IMR-90 (cell line): ENCODE measurements at regions not wholly inside any gene's neighbourhood (a gene's known extent, or its start where the extent isn't known, plus 50 kb on each side); places are given as distances from the start of the nearest gene placed in this dataset.

Source experiments
- ATAC-seq: fragments of 200-7000 bp; cut with Tn5 transposase; 2 replicates; pipeline ENCODE4 v1.9.1; 2020; ENCODE audit warnings: low read depth, mild to moderate bottlenecking, moderate library complexity
- BruUV-seq: library from RNA; stranded (reverse); fragments of 400-500 nt; replicated peaks from 2 replicates; lab custom pipeline; 2021; lab: Mats Ljungman, UMichigan
- CTCF ChIA-PET: fragments of 300-600 bp; formaldehyde crosslinking; extraction: SDS; loops from one replicate; lab custom pipeline; 2021; ENCODE audit warnings: antibody characterized with exemption; lab: Yijun Ruan, JAX
- POLR2A ChIA-PET: fragments of 300-600 bp; sonication (Branson Sonifier 250); formaldehyde crosslinking; loops from one replicate; lab custom pipeline; 2022; ENCODE audit warnings: antibody characterized with exemption; ENCODE audit not compliant: unreplicated experiment; lab: Charles Lee
- DNase-seq: peaks from one replicate; pipeline ENCODE4 v3.0.0; 2013
- H2AFZ ChIP-seq: replicated peaks from 2 replicates; pipeline ENCODE3; 2013; ENCODE audit warnings: low read length, mild to moderate bottlenecking; ENCODE audit not compliant: poor library complexity
- H2AK5ac ChIP-seq: 2 replicates; pipeline ENCODE4 v1.6.1; 2013; ENCODE audit warnings: low read depth, low read length, inconsistent platforms
- H2AK9ac ChIP-seq: replicated peaks from 2 replicates; pipeline ENCODE3; 2013; ENCODE audit warnings: mild to moderate bottlenecking, low read depth, low read length, moderate library complexity; ENCODE audit not compliant: poor library complexity
- H2BK120ac ChIP-seq: 2 replicates; pipeline ENCODE4 v1.6.1; 2013; ENCODE audit warnings: low read depth, low read length, inconsistent platforms
- H2BK15ac ChIP-seq: 3 replicates; pipeline ENCODE4 v1.6.1; 2013; ENCODE audit warnings: low read depth, low read length, inconsistent platforms
- H2BK20ac ChIP-seq: 2 replicates; pipeline ENCODE4 v1.6.1; 2013; ENCODE audit warnings: low read depth, mild to moderate bottlenecking, inconsistent platforms, low read length, moderate library complexity
- H2BK5ac ChIP-seq: 2 replicates; pipeline ENCODE4 v1.6.1; 2013; ENCODE audit warnings: mild to moderate bottlenecking, low read depth, low read length, inconsistent platforms; ENCODE audit not compliant: poor library complexity, severe bottlenecking
- H3K14ac ChIP-seq: replicated peaks from 2 replicates; pipeline ENCODE4 v1.6.1; 2013; ENCODE audit warnings: low read depth, low read length, inconsistent platforms
- H3K18ac ChIP-seq: 2 replicates; pipeline ENCODE4 v1.6.1; 2013; ENCODE audit warnings: low read depth, low read length, control low read depth
- H3K23ac ChIP-seq: 2 replicates; pipeline ENCODE4 v1.6.1; 2013; ENCODE audit warnings: low read depth, low read length, inconsistent platforms
- H3K27ac ChIP-seq: 2 replicates; pipeline ENCODE4 v1.5.1; 2013; ENCODE audit warnings: mild to moderate bottlenecking, control low read depth, low read length; ENCODE audit not compliant: insufficient read depth
- H3K27me3 ChIP-seq: 2 replicates; pipeline ENCODE4 v1.6.1; 2013; ENCODE audit warnings: low read length; ENCODE audit not compliant: control insufficient read depth, insufficient read depth
- H3K36me3 ChIP-seq: 2 replicates; pipeline ENCODE4 v1.6.1; 2013; ENCODE audit warnings: low read length, mixed read lengths; ENCODE audit not compliant: control insufficient read depth, insufficient read depth
- H3K4ac ChIP-seq: 2 replicates; pipeline ENCODE4 v1.6.1; 2013; ENCODE audit warnings: low read depth, low read length, inconsistent platforms
- H3K4me1 ChIP-seq: 2 replicates; pipeline ENCODE4 v1.6.1; 2013; ENCODE audit warnings: low read length, mixed read lengths; ENCODE audit not compliant: control insufficient read depth, insufficient read depth
- H3K4me2 ChIP-seq: 2 replicates; pipeline ENCODE4 v1.6.1; 2013; ENCODE audit warnings: low read depth, mild to moderate bottlenecking, control low read depth, low read length, moderate library complexity
- H3K4me3 ChIP-seq: 2 replicates; pipeline ENCODE4 v1.5.1; 2013; ENCODE audit warnings: low read depth, mild to moderate bottlenecking, control low read depth, low read length, moderate library complexity; ENCODE audit not compliant: insufficient read depth
- H3K56ac ChIP-seq: 2 replicates; pipeline ENCODE4 v1.6.1; 2013; ENCODE audit warnings: low read length, inconsistent platforms; ENCODE audit not compliant: insufficient read depth; ENCODE audit errors: extremely low read depth
- H3K79me1 ChIP-seq, 2 experiments: 2 replicates each; pipeline ENCODE4 v1.6.1; 2013; ENCODE audit warnings: low read length in 2 of 2, inconsistent platforms in 1 of 2, low read depth in 1 of 2
- H3K9ac ChIP-seq: 2 replicates; pipeline ENCODE4 v1.6.1; 2013; ENCODE audit warnings: low read depth, low read length, control low read depth
- H3K9me1 ChIP-seq: 2 replicates; pipeline ENCODE4 v1.6.1; 2013; ENCODE audit warnings: low read length, inconsistent platforms; ENCODE audit not compliant: insufficient read depth
- H3K9me3 ChIP-seq: 2 replicates; pipeline ENCODE4 v1.6.1; 2013; ENCODE audit warnings: low read length; ENCODE audit not compliant: control insufficient read depth, insufficient read depth
- H4K20me1 ChIP-seq: 2 replicates; pipeline ENCODE4 v1.6.1; 2013; ENCODE audit warnings: low read length, inconsistent platforms; ENCODE audit not compliant: insufficient read depth
- H4K5ac ChIP-seq: 2 replicates; pipeline ENCODE4 v1.6.1; 2013; ENCODE audit warnings: mild to moderate bottlenecking, low read depth, low read length, control low read depth
- H4K8ac ChIP-seq, 2 experiments: 2 replicates each; pipeline ENCODE4 v1.6.1; 2013; ENCODE audit warnings: low read depth in 2 of 2, low read length in 2 of 2, control low read depth in 1 of 2, inconsistent platforms in 1 of 2
- H4K91ac ChIP-seq: 2 replicates; pipeline ENCODE4 v1.6.1; 2013; ENCODE audit warnings: low read depth, low read length, inconsistent platforms; ENCODE audit not compliant: insufficient read depth
- RAD21 ChIP-seq: IDR thresholded peaks from 2 replicates; pipeline ENCODE4 v1.6.1; 2012; ENCODE audit warnings: low read length, improper control_type of control experiment
- WGBS, 2 experiments: methylation state at CpG; one replicate each; pipeline versions ENCODE4 v1.1.5 to v1.1.7; 2013; ENCODE audit warnings: missing lambda C conversion rate in 2 of 2; ENCODE audit not compliant: insufficient read length in 1 of 2; ENCODE audit errors: extremely low coverage in 2 of 2; 5-methylcytosine and 5-hydroxymethylcytosine counted together
- dilution Hi-C: fragments of 300-500 bp; cut with HindIII; formaldehyde crosslinking; loops from one replicate; pipeline ENCODE4 v1.14.3; 2018; ENCODE audit warnings: low sequenced_read_pairs; ENCODE audit not compliant: unreplicated experiment
- in situ Hi-C: fragments of 300-500 bp; cut with MboI; formaldehyde crosslinking; loops from 3 replicates; pipeline ENCODE4 v1.14.3; 2019; ENCODE audit warnings: low sequenced_read_pairs, inconsistent platforms, mixed read lengths
- intact Hi-C: fragments of 100-400 bp; cut with micrococcal nuclease; formaldehyde crosslinking; loops from 2 replicates; pipeline ENCODE4 v1.10.0; 2022
- TF ChIP-seq, protein P1 (sequence below): fragments of 150-350 bp; IDR thresholded peaks from 2 replicates; pipeline ENCODE4 v1.6.1; 2016; ENCODE audit warnings: low read depth, mild to moderate bottlenecking, low read length, moderate library complexity, borderline replicate concordance

DNA sequence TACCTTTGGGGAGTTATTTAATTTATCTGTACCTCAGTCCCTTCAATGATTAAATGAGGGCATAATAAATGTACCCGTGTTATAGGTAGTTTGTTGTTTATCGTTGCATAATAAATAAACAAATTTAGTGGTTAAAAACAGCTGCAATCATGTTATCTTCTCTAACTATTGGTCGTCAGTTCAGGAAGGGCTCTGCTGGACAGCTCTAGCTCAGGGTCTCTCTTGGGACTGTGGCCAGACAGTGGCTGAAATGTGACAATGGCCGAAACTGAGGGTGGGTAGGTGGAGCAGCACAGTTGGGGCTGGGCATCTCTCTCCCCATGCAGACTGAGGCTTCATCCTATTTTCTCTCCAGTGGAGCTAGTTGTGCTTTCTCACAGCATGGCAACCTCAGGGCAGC is 632.1 kb upstream of the HS6ST1 start:
- H3K27ac ChIP-seq, result no peak overlapping the region
- no peak overlapping the region for H3K4me2 ChIP-seq
- no peak overlapping the region for H3K18ac ChIP-seq
- no peaks in the 10 kb centered on the region for H3K36me3 ChIP-seq
- no peak overlapping the region for H3K14ac ChIP-seq
- H4K20me1 ChIP-seq, result no peaks in the 10 kb centered on the region
- in situ Hi-C loops (no loop called here), dilution Hi-C loops (no loop called here), intact Hi-C loops (no loop called here)
- H3K4me3 ChIP-seq, result no peak overlapping the region
- H2BK20ac ChIP-seq, result no peak overlapping the region
- no peaks in the 10 kb centered on the region for H3K9me1 ChIP-seq
- no CpG with 5 or more reads among the region's 4 CpGs for WGBS, 2 experiments
- no peak overlapping the region for H4K5ac ChIP-seq
- no peak overlapping the region for H3K56ac ChIP-seq
- TF ChIP-seq, protein P1, sequence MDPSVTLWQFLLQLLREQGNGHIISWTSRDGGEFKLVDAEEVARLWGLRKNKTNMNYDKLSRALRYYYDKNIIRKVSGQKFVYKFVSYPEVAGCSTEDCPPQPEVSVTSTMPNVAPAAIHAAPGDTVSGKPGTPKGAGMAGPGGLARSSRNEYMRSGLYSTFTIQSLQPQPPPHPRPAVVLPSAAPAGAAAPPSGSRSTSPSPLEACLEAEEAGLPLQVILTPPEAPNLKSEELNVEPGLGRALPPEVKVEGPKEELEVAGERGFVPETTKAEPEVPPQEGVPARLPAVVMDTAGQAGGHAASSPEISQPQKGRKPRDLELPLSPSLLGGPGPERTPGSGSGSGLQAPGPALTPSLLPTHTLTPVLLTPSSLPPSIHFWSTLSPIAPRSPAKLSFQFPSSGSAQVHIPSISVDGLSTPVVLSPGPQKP, result no peak
- no peak for TF ChIP-seq RAD21
- ATAC-seq, result no peak
- H2AK5ac ChIP-seq, result no peak overlapping the region
- H4K8ac ChIP-seq, result no peak overlapping the region
- CTCF ChIA-PET, result interaction anchor here (0.5 kb wide), 1 partner anchor 10 kb away, joined by 6 read pairs; no protein-coding TSS in a partner anchor
- no peak overlapping the region for H3K4ac ChIP-seq
- no peak overlapping the region for H2AK9ac ChIP-seq
- no peaks in the 10 kb centered on the region for H3K79me1 ChIP-seq
- H2AFZ ChIP-seq, result no peak overlapping the region
- H3K4me1 ChIP-seq, result no peaks in the 10 kb centered on the region
- no peak for DNase-seq
- BruUV-seq, result no TSS peak
- H3K27me3 ChIP-seq, result no peaks in the 10 kb centered on the region
- POLR2A ChIA-PET, result no interaction called here
- no peak overlapping the region for H3K23ac ChIP-seq
- H2BK120ac ChIP-seq, result no peak overlapping the region
- H3K9ac ChIP-seq, result no peak overlapping the region
- peaks cover 21% of the 10 kb centered on the region for H3K9me3 ChIP-seq
- no peak overlapping the region for H2BK5ac ChIP-seq
- no peak overlapping the region for H4K91ac ChIP-seq
- H2BK15ac ChIP-seq, result no peak overlapping the region
